GM13976 (cell line): ENCODE measurements at regions not wholly inside any gene's neighbourhood (a gene's known extent, or its start where the extent isn't known, plus 50 kb on each side); places are given as distances from the start of the nearest gene placed in this dataset.

Source experiments
- DNase-seq: peaks from one replicate; pipeline ENCODE4 v3.0.0; 2012; ENCODE audit warnings: low spot score
- CTCF ChIP-seq: IDR thresholded peaks from 2 replicates; pipeline ENCODE4 v1.5.1; 2012; ENCODE audit warnings: borderline replicate concordance, mild to moderate bottlenecking; ENCODE audit not compliant: insufficient read depth; ENCODE audit errors: extremely low read depth, missing control alignments, control extremely low read depth
- in situ Hi-C: fragments of 300-500 bp; cut with MboI; formaldehyde crosslinking; loops from one replicate; pipeline ENCODE4 v1.12.0; 2022; ENCODE audit warnings: low sequenced_read_pairs, mixed read lengths, inconsistent platforms; ENCODE audit not compliant: unreplicated experiment

- in situ Hi-C loops = no loop called here
- DNase-seq = no peak
- no peak for TF ChIP-seq CTCF
Measured at GRCh38 chr4:108227923-108228322, 59.2 kb upstream of the LEF1 start.

- TF ChIP-seq CTCF = no peak
- in situ Hi-C loops = no loop called here
- no peak for DNase-seq
Measured at GRCh38 chr4:108224611-108225053, 55.9 kb upstream of the LEF1 start.

- in situ Hi-C loops = no loop called here
- TF ChIP-seq CTCF = no peak
- no peak for DNase-seq
Measured at GRCh38 chr4:108223313-108223712, 54.6 kb upstream of the LEF1 start.

GRCh38 chr4:108219998-108220397, 51.3 kb upstream of the LEF1 start:
- TF ChIP-seq CTCF = no peak
- DNase-seq = no peak
- in situ Hi-C loops = no loop called here
